HepG2 (cell line): ENCODE measurements at regions not wholly inside any gene's neighbourhood (a gene's known extent, or its start where the extent isn't known, plus 50 kb on each side); places are given as distances from the start of the nearest gene placed in this dataset.

Experiments
- ATAC-seq: fragments of 200-7000 bp; cut with Tn5 transposase; 3 replicates; pipeline ENCODE4 v1.9.1; 2020; ENCODE audit warnings: mild to moderate bottlenecking, moderate library complexity
- BruUV-seq: library from RNA; stranded (reverse); fragments of 400-500 nt; replicated peaks from 2 replicates; lab custom pipeline; 2021; lab: Mats Ljungman, UMichigan
- CTCF ChIA-PET: fragments of 300-600 bp; formaldehyde crosslinking; extraction: SDS; loops from one replicate; lab custom pipeline; 2021; ENCODE audit warnings: low total read pairs, inconsistent platforms, low intra/inter-chr PET ratio; lab: Yijun Ruan, JAX
- POLR2A ChIA-PET: fragments of 350-600 bp; sonication (Branson Sonifier 250); formaldehyde crosslinking; loops from one replicate; lab custom pipeline; 2020; ENCODE audit warnings: antibody characterized with exemption, inconsistent platforms; lab: Yijun Ruan, JAX
- DNase-seq: peaks from one replicate; pipeline ENCODE4 v3.0.0-alpha.2; 2015; ENCODE audit warnings: low spot score
- FAIRE-seq: peaks from 3 replicates; lab custom pipeline; 2011; peaks lifted over from hg19 to GRCh38; lab: Jason Lieb, UNC
- H2AFZ ChIP-seq: one replicate; pipeline ENCODE4 v1.6.1; 2011; ENCODE audit warnings: low read length, inconsistent platforms
- H3K27ac ChIP-seq: fragments of 300-600 bp; 3 replicates; pipeline ENCODE4 v1.8.0; 2011; ENCODE audit warnings: mixed run types, mild to moderate bottlenecking, mixed read lengths, low read length, inconsistent platforms; ENCODE audit not compliant: insufficient read depth; ENCODE audit errors: extremely low read length
- H3K27me3 ChIP-seq, 2 experiments: fragments of 200-600 bp in 1 of 2; 2 replicates in 1 of 2; 3 replicates in 1 of 2; pipeline versions ENCODE4 v1.6.0 to v1.8.0; 2011; ENCODE audit warnings: low read length in 2 of 2, mild to moderate bottlenecking in 2 of 2, moderate library complexity in 2 of 2, inconsistent platforms in 1 of 2; ENCODE audit not compliant: insufficient read depth in 2 of 2, control insufficient read depth in 1 of 2
- H3K36me3 ChIP-seq, 2 experiments: fragments of 200-600 bp in 1 of 2; replicated peaks in 1 of 2; 2 replicates in 1 of 2; 3 replicates in 1 of 2; pipeline versions ENCODE4 v1.5.1 to v1.8.0; 2011; ENCODE audit warnings: low read length in 2 of 2, inconsistent platforms in 1 of 2; ENCODE audit not compliant: insufficient read depth in 2 of 2, control insufficient read depth in 1 of 2
- H3K4me1 ChIP-seq: 2 replicates; pipeline ENCODE4 v1.5.1; 2012; ENCODE audit warnings: low read length, inconsistent platforms; ENCODE audit not compliant: insufficient read depth
- H3K4me2 ChIP-seq: 2 replicates; pipeline ENCODE4 v1.6.0; 2011; ENCODE audit warnings: low read depth, low read length, inconsistent platforms
- H3K4me3 ChIP-seq, 3 experiments: fragments of 200-600 bp in 1 of 3; sonication (generic), shearing (Covaris generic) in 1 of 3; replicated peaks in 1 of 3; 2 replicates each; pipeline ENCODE4 v1.5.1; 2011 to 2016; ENCODE audit warnings: low read length in 3 of 3, inconsistent platforms in 2 of 3, low read depth in 2 of 3, mild to moderate bottlenecking in 2 of 3, control low read depth in 1 of 3, mixed read lengths in 1 of 3; ENCODE audit not compliant: insufficient read depth in 1 of 3
- H3K79me2 ChIP-seq: one replicate; pipeline ENCODE4 v1.6.1; 2011; ENCODE audit warnings: low read length, inconsistent platforms; ENCODE audit not compliant: insufficient read depth
- H3K9ac ChIP-seq: 2 replicates; pipeline ENCODE4 v1.6.0; 2011; ENCODE audit warnings: mild to moderate bottlenecking, low read depth, low read length, inconsistent platforms; ENCODE audit not compliant: insufficient read depth
- H3K9me3 ChIP-seq: 2 replicates; pipeline ENCODE4 v1.5.1; 2012; ENCODE audit warnings: mild to moderate bottlenecking, low read length
- H4K20me1 ChIP-seq: 2 replicates; pipeline ENCODE4 v1.6.0; 2011; ENCODE audit warnings: inconsistent platforms, mild to moderate bottlenecking, low read length, moderate library complexity; ENCODE audit not compliant: insufficient read depth
- AHDC1 ChIP-seq: sonication (generic); formaldehyde crosslinking; IDR thresholded peaks from 2 replicates; pipeline ENCODE4 v1.5.1; 2020; ENCODE audit warnings: mild to moderate bottlenecking, missing genetic modification reagents, borderline replicate concordance
- ARID2 ChIP-seq: sonication (generic); formaldehyde crosslinking; IDR thresholded peaks from 2 replicates; pipeline ENCODE4 v1.8.1; 2022; ENCODE audit warnings: mild to moderate bottlenecking, missing genetic modification reagents, borderline replicate concordance
- ATRX ChIP-seq: sonication (generic); formaldehyde crosslinking; IDR thresholded peaks from 2 replicates; pipeline ENCODE4 v1.4.0; 2020; ENCODE audit warnings: missing genetic modification reagents, borderline replicate concordance
- CC2D1A ChIP-seq: sonication (generic); formaldehyde crosslinking; IDR thresholded peaks from 2 replicates; pipeline ENCODE4 v1.8.1; 2023; ENCODE audit warnings: mild to moderate bottlenecking, missing genetic modification reagents
- MBD4 ChIP-seq: IDR thresholded peaks from 2 replicates; pipeline ENCODE4 v1.6.1; 2012; ENCODE audit warnings: low read length, inconsistent platforms, borderline replicate concordance
- RELA ChIP-seq: sonication (generic); formaldehyde crosslinking; IDR thresholded peaks from 2 replicates; pipeline ENCODE4 v1.4.0; 2020; ENCODE audit warnings: missing genetic modification reagents
- SMAD3 ChIP-seq: sonication (generic); formaldehyde crosslinking; IDR thresholded peaks from 2 replicates; pipeline ENCODE4 v1.4.0; 2020; ENCODE audit warnings: missing genetic modification reagents
- TAF1 ChIP-seq: sonication (generic); formaldehyde crosslinking; IDR thresholded peaks from 2 replicates; pipeline ENCODE4 v1.4.0; 2020; ENCODE audit warnings: missing genetic modification reagents
- TCF7 ChIP-seq: sonication (generic); IDR thresholded peaks from 2 replicates; pipeline ENCODE4 v1.6.1; 2016; ENCODE audit warnings: antibody characterized with exemption, low read depth
- TFE3 ChIP-seq: IDR thresholded peaks from 2 replicates; pipeline ENCODE4 v1.6.1; 2016
- YY1 ChIP-seq: IDR thresholded peaks from 2 replicates; pipeline ENCODE4 v1.6.1; 2011; ENCODE audit warnings: low read length, low read depth, moderate library complexity, mild to moderate bottlenecking; ENCODE audit not compliant: insufficient read depth, insufficient replicate concordance
- WGBS: methylation state at CpG from one replicate; pipeline ENCODE4 v1.1.6; 2017; ENCODE audit warnings: low lambda C conversion rate; 5-methylcytosine and 5-hydroxymethylcytosine counted together
- in situ Hi-C: cut with HindIII; loops from 2 replicates; pipeline ENCODE4 v1.10.0; 2017; ENCODE audit warnings: low pct_unique_long_range_greater_than_20kb; ENCODE audit not compliant: extremely low pct_ligation_motif_present
- intact Hi-C: fragments of 100-400 bp; cut with micrococcal nuclease; formaldehyde crosslinking; loops from one replicate; pipeline ENCODE4 v1.10.0; 2022; ENCODE audit not compliant: unreplicated experiment

GRCh38 chr1:112308716-112309115 lies 87.3 kb upstream of the CTTNBP2NL start:
- intact Hi-C loops: no loop called here
- no peaks in the 10 kb centered on the region for H3K9me3 ChIP-seq
- 2% methylated on average over 5 of the region's 5 CpGs for WGBS
- no peaks in the 10 kb centered on the region for H4K20me1 ChIP-seq
- no peaks in the 10 kb centered on the region for H3K4me1 ChIP-seq
- no peak for TF ChIP-seq ATRX (CRISPR knock-in tag)
- no TSS peak for BruUV-seq
- POLR2A ChIA-PET: no interaction called here
- no peak overlapping the region for H3K4me3 ChIP-seq
- no peak overlapping the region for H3K4me2 ChIP-seq
- ATAC-seq (no peak), DNase-seq (no peak), FAIRE-seq (no peak)
- in situ Hi-C loops: no loop called here
- no peak overlapping the region for H3K9ac ChIP-seq
- peaks cover 0 to 3% of the 10 kb centered on the region in 2 experiments; a peak in 1 of 5 replicates for H3K27me3 ChIP-seq
- H3K79me2 ChIP-seq: no peaks in the 10 kb centered on the region
- H3K36me3 ChIP-seq: no peaks in the 10 kb centered on the region
- no peak overlapping the region for H2AFZ ChIP-seq
- CTCF ChIA-PET: no interaction called here
- no peak overlapping the region for H3K27ac ChIP-seq

- no peak for FAIRE-seq
- H3K27me3 ChIP-seq: peaks cover 0 to 3% of the 10 kb centered on the region in 2 experiments; a peak in 2 of 5 replicates
- POLR2A ChIA-PET: no interaction called here
- no peak for TF ChIP-seq AHDC1
- no peak for TF ChIP-seq RELA (CRISPR knock-in tag)
- TF ChIP-seq ARID2 (CRISPR knock-in tag): no peak
- TF ChIP-seq CC2D1A (CRISPR knock-in tag): no peak
- no peak for TF ChIP-seq SMAD3 (CRISPR knock-in tag)
- TF ChIP-seq TCF7: no peak
- no peak for TF ChIP-seq YY1
- TF ChIP-seq MBD4: no peak
- TF ChIP-seq TAF1: no peak
- no peak for TF ChIP-seq TFE3
Observed at GRCh38 chr1:112309499-112309898, 86.5 kb upstream of the CTTNBP2NL start.

More at GRCh38 chr1:112309499-112309898, 86.5 kb upstream of the CTTNBP2NL start:
- no peaks in the 10 kb centered on the region for H3K79me2 ChIP-seq
- no peak overlapping the region for H3K4me3 ChIP-seq
- no TSS peak for BruUV-seq
- H3K36me3 ChIP-seq: no peaks in the 10 kb centered on the region
- no peak overlapping the region for H2AFZ ChIP-seq
- no peaks in the 10 kb centered on the region for H3K4me1 ChIP-seq
- H3K4me2 ChIP-seq: no peak overlapping the region
- DNase-seq (no peak), ATAC-seq (no peak)
- in situ Hi-C loops (no loop called here), intact Hi-C loops (no loop called here)
- CTCF ChIA-PET: no interaction called here
- no peak overlapping the region for H3K9ac ChIP-seq
- no peaks in the 10 kb centered on the region for H3K9me3 ChIP-seq
- no peaks in the 10 kb centered on the region for H4K20me1 ChIP-seq
- 3% methylated on average over 5 of the region's 5 CpGs for WGBS
- H3K27ac ChIP-seq: no peak overlapping the region
